ENCODE measurements at regions not wholly inside any gene's neighbourhood (a gene's known extent, or its start where the extent isn't known, plus 50 kb on each side); places are given as distances from the start of the nearest gene placed in this dataset.

DNA sequence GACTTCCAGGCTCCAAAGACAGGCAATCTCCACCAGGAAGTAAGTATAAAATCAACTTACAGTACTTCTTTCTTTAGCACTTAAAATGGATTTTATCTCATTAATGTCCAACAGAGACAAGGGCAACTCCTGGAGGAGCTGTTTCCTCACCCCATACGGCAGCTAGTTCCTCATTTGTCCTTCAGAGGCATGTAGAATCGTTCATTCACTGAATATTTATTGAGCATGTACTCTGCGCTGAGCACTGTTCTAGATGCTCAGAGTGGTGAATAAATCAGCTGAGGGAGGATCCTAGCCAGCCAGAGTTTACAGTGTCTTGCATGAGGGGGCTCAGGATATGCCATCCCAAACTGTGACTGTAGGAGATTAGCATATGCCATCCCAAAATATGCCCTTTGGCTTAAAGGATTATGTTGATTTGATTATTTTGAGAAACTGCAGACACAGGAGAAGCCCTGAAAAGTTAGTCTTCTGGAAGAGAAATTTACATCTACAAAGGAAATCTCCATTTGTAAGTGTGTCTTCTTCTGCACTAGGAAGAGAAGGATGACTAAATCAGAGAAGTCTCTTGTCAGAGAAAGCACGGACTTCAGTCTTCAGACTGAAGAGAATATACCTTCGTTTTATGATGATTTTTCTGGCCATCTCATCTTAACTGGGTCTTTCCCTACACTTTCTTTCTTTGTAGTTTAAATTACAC, 66.9 kb downstream of the BAMBI start:
- H3K27ac ChIP-seq = no peak overlapping the region
- TF ChIP-seq, protein P1, sequence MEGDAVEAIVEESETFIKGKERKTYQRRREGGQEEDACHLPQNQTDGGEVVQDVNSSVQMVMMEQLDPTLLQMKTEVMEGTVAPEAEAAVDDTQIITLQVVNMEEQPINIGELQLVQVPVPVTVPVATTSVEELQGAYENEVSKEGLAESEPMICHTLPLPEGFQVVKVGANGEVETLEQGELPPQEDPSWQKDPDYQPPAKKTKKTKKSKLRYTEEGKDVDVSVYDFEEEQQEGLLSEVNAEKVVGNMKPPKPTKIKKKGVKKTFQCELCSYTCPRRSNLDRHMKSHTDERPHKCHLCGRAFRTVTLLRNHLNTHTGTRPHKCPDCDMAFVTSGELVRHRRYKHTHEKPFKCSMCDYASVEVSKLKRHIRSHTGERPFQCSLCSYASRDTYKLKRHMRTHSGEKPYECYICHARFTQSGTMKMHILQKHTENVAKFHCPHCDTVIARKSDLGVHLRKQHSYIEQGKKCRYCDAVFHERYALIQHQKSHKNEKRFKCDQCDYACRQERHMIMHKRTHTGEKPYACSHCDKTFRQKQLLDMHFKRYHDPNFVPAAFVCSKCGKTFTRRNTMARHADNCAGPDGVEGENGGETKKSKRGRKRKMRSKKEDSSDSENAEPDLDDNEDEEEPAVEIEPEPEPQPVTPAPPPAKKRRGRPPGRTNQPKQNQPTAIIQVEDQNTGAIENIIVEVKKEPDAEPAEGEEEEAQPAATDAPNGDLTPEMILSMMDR (IDR thresholded peaks at IDR 0.05; ENCODE audit: low read depth, low read length) = no peak

DNA sequence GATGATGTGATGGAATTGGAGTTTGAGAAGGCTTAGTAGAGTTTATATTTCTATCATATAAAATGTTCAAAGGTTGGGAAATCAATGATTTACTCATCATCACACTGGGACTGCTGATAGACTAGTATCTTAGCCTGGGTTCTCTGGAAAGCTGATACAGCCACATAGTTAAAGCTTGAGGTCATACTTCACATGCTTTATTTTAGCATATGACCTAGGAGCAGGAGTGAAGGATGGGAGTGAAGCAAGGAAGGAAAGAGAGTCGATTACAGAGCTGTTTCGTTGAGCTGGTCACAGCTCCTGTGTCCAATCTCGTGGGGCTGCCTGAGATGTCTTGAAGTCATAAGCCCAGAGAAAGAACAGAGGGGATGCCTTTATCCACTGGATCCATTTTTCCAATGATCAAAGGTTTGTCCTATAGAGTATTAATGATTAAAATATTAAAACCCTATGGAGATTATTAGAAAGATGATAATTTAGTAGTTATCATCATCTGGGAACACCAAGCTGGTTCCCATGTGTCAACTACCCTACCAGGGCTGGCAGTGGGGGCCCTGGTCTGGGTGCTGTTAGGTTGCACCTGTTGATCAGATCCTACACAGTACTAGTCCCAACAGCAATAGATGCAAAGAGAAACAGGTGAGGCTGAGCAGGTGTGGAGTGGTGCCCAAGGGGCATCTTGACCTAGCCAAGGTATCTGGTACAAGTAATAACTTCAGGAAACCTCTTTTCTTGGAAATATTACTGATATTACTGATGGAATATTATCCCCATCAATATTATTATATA, 77.8 kb downstream of the BAMBI start:
- TF ChIP-seq, protein P1 (IDR thresholded peaks at IDR 0.05; ENCODE audit: low read depth, low read length) = no peak
- H3K9me3 ChIP-seq (ENCODE audit: severe bottlenecking) = no peaks in the 10 kb centered on the region
- no peak for DNase-seq
- no peaks in the 10 kb centered on the region for H3K36me3 ChIP-seq
- no peak overlapping the region for H3K4me3 ChIP-seq (ENCODE audit: low read depth, low read length)
- no peaks in the 10 kb centered on the region for H3K27me3 ChIP-seq (ENCODE audit: insufficient read depth, low read depth, severe bottlenecking)
- H3K27ac ChIP-seq = no peak overlapping the region

More for the DNA sequence above, 66.9 kb downstream of the BAMBI start:
- Histone ChIP-seq H3K36me3 (no peaks in the 10 kb centered on the region), H3K27me3 (ENCODE audit: insufficient read depth, low read depth, severe bottlenecking) (no peaks in the 10 kb centered on the region), H3K9me3 (ENCODE audit: severe bottlenecking) (no peaks in the 10 kb centered on the region), H3K4me3 (ENCODE audit: low read depth, low read length) (no peak overlapping the region)
- DNase-seq = no peak

DNA sequence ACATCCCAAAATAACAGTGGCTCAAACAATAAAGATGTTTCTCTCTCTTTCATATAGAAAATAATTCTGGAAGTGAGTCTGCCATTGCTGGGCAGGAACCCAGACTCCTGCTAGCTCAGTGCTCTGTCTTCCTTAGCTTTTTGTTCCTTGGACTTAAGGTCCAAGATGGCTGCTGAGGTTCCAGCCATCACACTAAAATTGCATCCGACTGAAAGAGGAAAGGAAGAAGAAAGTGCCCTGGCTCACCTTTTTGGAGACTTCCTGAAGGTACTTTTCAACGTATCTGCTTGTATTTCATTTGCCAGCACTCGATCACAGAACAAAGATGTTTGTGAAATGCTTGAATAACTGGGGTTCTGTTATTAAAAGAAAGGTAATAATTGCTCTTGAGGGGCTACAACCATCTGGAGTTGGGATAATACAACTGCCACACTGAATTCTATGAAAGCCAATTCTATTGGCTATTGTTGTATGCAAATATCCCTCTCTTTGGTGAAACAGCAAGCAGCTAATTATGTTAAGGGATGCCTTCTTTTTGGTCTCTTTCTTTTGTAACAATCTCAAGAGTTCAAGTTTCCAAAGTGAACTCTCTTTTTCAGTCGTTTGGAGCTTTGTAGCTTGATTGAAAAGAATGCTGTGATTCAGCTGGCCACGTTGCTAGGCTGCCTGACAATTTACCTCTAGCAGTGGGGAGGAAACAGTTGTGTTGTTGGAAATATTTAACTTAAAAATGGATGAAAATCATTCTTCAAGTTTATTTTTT, 83.9 kb downstream of the BAMBI start:
- Histone ChIP-seq H3K4me3 (ENCODE audit: low read depth, low read length) (no peak overlapping the region), H3K36me3 (no peaks in the 10 kb centered on the region), H3K27me3 (ENCODE audit: insufficient read depth, low read depth, severe bottlenecking) (no peaks in the 10 kb centered on the region), H3K9me3 (ENCODE audit: severe bottlenecking) (no peaks in the 10 kb centered on the region), H3K27ac (no peak overlapping the region)
- TF ChIP-seq, protein P1 (IDR thresholded peaks at IDR 0.05; ENCODE audit: low read depth, low read length) = no peak
- no peak for DNase-seq

DNA sequence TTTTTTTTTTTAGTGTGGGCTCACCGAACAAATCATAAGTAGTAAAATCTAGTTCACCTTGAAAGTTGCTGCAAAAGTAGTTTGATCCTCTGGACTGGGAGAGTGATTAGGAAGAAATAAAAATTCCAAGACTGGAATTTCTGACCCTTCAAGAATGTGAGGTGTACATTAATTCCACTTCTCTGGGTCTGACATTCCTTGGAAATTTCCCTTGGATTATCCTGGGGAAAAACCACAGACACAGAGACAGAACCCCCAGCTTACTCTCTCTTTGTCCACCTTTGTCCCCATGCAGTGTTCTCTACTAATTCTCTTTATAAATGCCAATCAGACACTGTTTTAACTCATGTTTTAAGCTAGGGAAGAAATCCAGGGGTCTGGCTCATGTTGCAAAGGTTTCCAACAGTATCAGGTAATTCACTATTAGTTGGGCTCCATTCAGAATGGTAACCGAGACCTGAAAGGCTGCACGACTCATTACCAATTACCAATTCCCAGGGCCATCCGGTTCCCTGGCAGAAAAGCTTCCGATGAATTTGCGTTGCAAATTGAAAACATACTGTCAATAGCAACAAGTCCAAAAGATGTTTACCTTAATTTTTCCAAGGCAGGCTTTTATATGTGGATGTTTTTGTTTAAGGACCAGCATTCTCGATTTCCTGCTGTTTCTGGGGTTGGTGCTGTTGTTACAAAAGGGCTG, 86.3 kb downstream of the BAMBI start:
- TF ChIP-seq, protein P1 (IDR thresholded peaks at IDR 0.05; ENCODE audit: low read depth, low read length) = no peak
- H3K4me3 ChIP-seq (ENCODE audit: low read depth, low read length) = no peak overlapping the region
- no peaks in the 10 kb centered on the region for H3K9me3 ChIP-seq (ENCODE audit: severe bottlenecking)
- DNase-seq = no peak
- no peak overlapping the region for H3K27ac ChIP-seq
- no peaks in the 10 kb centered on the region for H3K27me3 ChIP-seq (ENCODE audit: insufficient read depth, low read depth, severe bottlenecking)
- no peaks in the 10 kb centered on the region for H3K36me3 ChIP-seq

DNA sequence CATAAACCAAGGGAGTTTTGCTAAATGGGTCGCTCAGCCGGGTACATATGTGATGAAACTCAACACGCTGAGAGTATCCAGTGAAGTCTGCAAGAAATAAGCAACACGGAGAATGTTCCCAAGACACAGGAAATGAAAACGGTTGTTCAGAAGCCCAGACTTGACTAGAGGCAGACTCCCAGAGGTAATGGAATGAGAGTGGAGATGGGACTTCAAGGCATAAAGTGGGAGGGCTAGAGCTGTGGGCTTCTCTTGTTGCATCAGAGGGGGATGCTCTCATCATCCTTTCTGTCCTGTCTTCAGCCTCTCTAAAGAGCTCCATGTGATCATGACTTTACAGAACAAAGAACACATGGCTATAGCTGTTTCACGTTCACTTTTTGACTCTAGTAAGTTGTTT, 88.3 kb downstream of the BAMBI start:
- H3K9me3 ChIP-seq (ENCODE audit: severe bottlenecking) = no peaks in the 10 kb centered on the region
- TF ChIP-seq, protein P1 (IDR thresholded peaks at IDR 0.05; ENCODE audit: low read depth, low read length) = no peak
- no peak for DNase-seq
- no peak overlapping the region for H3K4me3 ChIP-seq (ENCODE audit: low read depth, low read length)
- no peaks in the 10 kb centered on the region for H3K27me3 ChIP-seq (ENCODE audit: insufficient read depth, low read depth, severe bottlenecking)
- H3K27ac ChIP-seq = no peak overlapping the region
- H3K36me3 ChIP-seq = no peaks in the 10 kb centered on the region

Measured in WERI-Rb-1 (cell line).